MM.1S (cell line): ENCODE measurements at regions not wholly inside any gene's neighbourhood (a gene's known extent, or its start where the extent isn't known, plus 50 kb on each side); places are given as distances from the start of the nearest gene placed in this dataset.

Experiments
- DNase-seq: peaks from one replicate; pipeline ENCODE4 v3.0.0-alpha.2; 2015
- H2AFZ ChIP-seq: fragments of 300-600 bp; sonication (generic); 2 replicates; pipeline ENCODE4 v1.6.0; 2016; ENCODE audit warnings: antibody characterized with exemption, low read length
- H3F3A ChIP-seq: fragments of 300-600 bp; sonication (generic); 2 replicates; pipeline ENCODE4 v1.6.1; 2016; ENCODE audit warnings: mild to moderate bottlenecking, antibody characterized with exemption, low read length, moderate library complexity, mixed read lengths; ENCODE audit not compliant: insufficient read depth
- H3K27ac ChIP-seq: fragments of 300-600 bp; sonication (generic); 2 replicates; pipeline ENCODE4 v1.5.1; 2016; ENCODE audit warnings: mild to moderate bottlenecking, low read length
- H3K27me3 ChIP-seq: fragments of 300-600 bp; sonication (generic); replicated peaks from 2 replicates; pipeline ENCODE4 v1.6.0; 2016; ENCODE audit warnings: low read length; ENCODE audit not compliant: insufficient read depth
- H3K36me3 ChIP-seq: fragments of 300-600 bp; sonication (generic); replicated peaks from 2 replicates; pipeline ENCODE4 v1.6.1; 2016; ENCODE audit warnings: mild to moderate bottlenecking, low read length, mixed read lengths; ENCODE audit not compliant: insufficient read depth
- H3K4me1 ChIP-seq: fragments of 300-600 bp; sonication (generic); 2 replicates; pipeline ENCODE4 v1.6.1; 2016; ENCODE audit warnings: low read length, mixed read lengths
- H3K4me2 ChIP-seq: fragments of 300-600 bp; sonication (generic); 2 replicates; pipeline ENCODE4 v1.6.0; 2016; ENCODE audit warnings: low read depth, low read length
- H3K4me3 ChIP-seq: fragments of 300-600 bp; sonication (generic); 2 replicates; pipeline ENCODE4 v1.5.1; 2016; ENCODE audit warnings: low read length, mixed read lengths
- H3K79me2 ChIP-seq: fragments of 300-600 bp; sonication (generic); 2 replicates; pipeline ENCODE4 v1.6.1; 2016; ENCODE audit warnings: mixed run types, low read length, mixed read lengths
- H3K9ac ChIP-seq: fragments of 300-600 bp; sonication (generic); 2 replicates; pipeline ENCODE4 v1.6.1; 2016; ENCODE audit warnings: low read length, mixed read lengths
- H3K9me2 ChIP-seq: fragments of 300-600 bp; sonication (generic); replicated peaks from 2 replicates; pipeline ENCODE4 v1.6.1; 2016; ENCODE audit warnings: mild to moderate bottlenecking, low read length, mixed read lengths; ENCODE audit not compliant: insufficient read depth
- H3K9me3 ChIP-seq: fragments of 300-600 bp; sonication (generic); replicated peaks from 2 replicates; pipeline ENCODE4 v1.6.1; 2016; ENCODE audit warnings: mild to moderate bottlenecking, low read length, mixed read lengths; ENCODE audit not compliant: insufficient read depth
- H4K20me1 ChIP-seq: fragments of 300-600 bp; sonication (generic); 2 replicates; pipeline ENCODE4 v1.6.1; 2016; ENCODE audit warnings: mild to moderate bottlenecking, low read length, moderate library complexity, mixed read lengths; ENCODE audit not compliant: insufficient read depth
- CTCF ChIP-seq: fragments of 300-600 bp; sonication (generic); IDR thresholded peaks from 2 replicates; pipeline ENCODE4 v1.5.1; 2016; ENCODE audit warnings: antibody characterized with exemption, low read length, mixed read lengths
- EZH2 ChIP-seq: fragments of 300-600 bp; sonication (generic); optimal IDR thresholded peaks from 2 replicates; pipeline ENCODE3; 2017; ENCODE audit warnings: low read depth, mild to moderate bottlenecking, antibody characterized with exemption, low read length, mixed read lengths
- EZH2phosphoT487 ChIP-seq: fragments of 300-600 bp; sonication (generic); IDR thresholded peaks from 2 replicates; pipeline ENCODE4 v1.6.1; 2018; ENCODE audit warnings: antibody characterized with exemption, low read length

DNA sequence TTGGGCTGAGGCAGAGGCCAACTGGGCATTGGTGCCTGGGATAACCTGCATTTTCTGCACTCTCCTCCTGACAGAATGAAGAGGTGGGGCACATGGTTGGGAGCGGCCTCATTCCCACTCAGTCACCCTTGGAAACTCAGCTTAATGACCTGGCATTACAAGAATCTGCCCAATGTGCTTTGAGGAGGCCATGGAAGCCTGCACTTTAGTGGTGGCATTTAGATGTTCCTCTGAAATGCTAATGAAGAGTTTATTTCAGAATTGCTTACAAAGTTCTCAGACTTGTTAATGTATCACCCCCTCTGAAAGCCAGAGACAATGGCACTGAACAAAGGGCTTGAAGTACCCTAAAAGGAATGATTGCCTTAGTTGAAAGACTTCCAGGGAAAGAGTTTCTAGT, 71.4 kb upstream of the PARP11 start:
- H3K4me1 ChIP-seq, result no peaks in the 10 kb centered on the region
- H3K4me2 ChIP-seq, result no peak overlapping the region
- H4K20me1 ChIP-seq, result no peaks in the 10 kb centered on the region
- H3K27ac ChIP-seq, result no peak overlapping the region
- no peaks in the 10 kb centered on the region for H3K27me3 ChIP-seq
- no peaks in the 10 kb centered on the region for H3F3A ChIP-seq
- no peak overlapping the region for H3K4me3 ChIP-seq
- no peak for DNase-seq
- no peak overlapping the region for H2AFZ ChIP-seq
- H3K9ac ChIP-seq, result no peak overlapping the region
- no peaks in the 10 kb centered on the region for H3K9me2 ChIP-seq
- no peaks in the 10 kb centered on the region for H3K9me3 ChIP-seq
- no peaks in the 10 kb centered on the region for H3K36me3 ChIP-seq
- TF ChIP-seq EZH2phosphoT487 (no peak), EZH2 (no peak), CTCF (no peak)
- H3K79me2 ChIP-seq, result no peaks in the 10 kb centered on the region

GRCh38 chr12:3938042-3938544, 64.9 kb upstream of the PARP11 start:
- Histone ChIP-seq H3K79me2 (no peaks in the 10 kb centered on the region), H3K27me3 (no peaks in the 10 kb centered on the region), H3K27ac (no peak overlapping the region), H3K9me3 (no peaks in the 10 kb centered on the region), H3K9ac (no peak overlapping the region), H3K9me2 (no peaks in the 10 kb centered on the region), H2AFZ (no peak overlapping the region), H3K4me2 (no peak overlapping the region), H3K4me1 (no peaks in the 10 kb centered on the region), H3K4me3 (no peak overlapping the region), H3K36me3 (no peaks in the 10 kb centered on the region), H3F3A (peaks cover 3% of the 10 kb centered on the region; the same call in 1 of the 2 replicates), H4K20me1 (no peaks in the 10 kb centered on the region)
- DNase-seq, result no peak
- no peak for TF ChIP-seq CTCF
- TF ChIP-seq EZH2, result no peak
- no peak for TF ChIP-seq EZH2phosphoT487

- Histone ChIP-seq H3K79me2 (no peaks in the 10 kb centered on the region), H2AFZ (no peak overlapping the region), H3K4me1 (no peaks in the 10 kb centered on the region), H3K4me2 (peak overlapping the region; percentile 24; the same call in 1 of the 2 replicates), H3K27me3 (no peaks in the 10 kb centered on the region), H3K4me3 (peak overlapping the region; percentile 4; the same call in 1 of the 2 replicates), H3F3A (peaks cover 3% of the 10 kb centered on the region; the same call in 1 of the 2 replicates), H3K9me2 (no peaks in the 10 kb centered on the region), H3K9me3 (no peaks in the 10 kb centered on the region), H4K20me1 (no peaks in the 10 kb centered on the region), H3K36me3 (no peaks in the 10 kb centered on the region), H3K27ac (peak overlapping the region; percentile 1; the same call in 1 of the 2 replicates), H3K9ac (no peak overlapping the region)
- DNase-seq, result peak; percentile 31
- TF ChIP-seq EZH2phosphoT487 (no peak), CTCF (no peak), EZH2 (no peak)
These were observed 61.9 kb upstream of the PARP11 start for GRCh38 chr12:3935078-3935477.
